CD4-positive, alpha-beta T cell (primary cell): ENCODE measurements at regions not wholly inside any gene's neighbourhood (a gene's known extent, or its start where the extent isn't known, plus 50 kb on each side); places are given as distances from the start of the nearest gene placed in this dataset.

Experiments used
- ATAC-seq: fragments of 200-7000 bp; cut with Tn5 transposase; one replicate; pipeline ENCODE4 v1.10.0; 2022; ENCODE audit warnings: mild to moderate bottlenecking; ENCODE audit not compliant: poor library complexity
- CTCF ChIA-PET: fragments of 350-600 bp; sonication (Branson Sonifier 250); formaldehyde crosslinking; loops from one replicate; lab custom pipeline; 2021; ENCODE audit warnings: antibody characterized with exemption, inconsistent platforms; lab: Charles Lee
- POLR2A ChIA-PET: fragments of 350-600 bp; sonication (Branson Sonifier 250); formaldehyde crosslinking; loops from one replicate; lab custom pipeline; 2021; ENCODE audit warnings: antibody characterized with exemption, inconsistent platforms; lab: Charles Lee
- DNase-seq, 14 experiments: peaks; one replicate each; pipeline ENCODE4 v3.0.0-alpha.2; 2013 to 2020; ENCODE audit warnings: mixed read lengths in 2 of 14
- H3K27ac ChIP-seq, 2 donors: one replicate each; pipeline versions ENCODE4 v1.5.1 to v1.7.0; 2013; ENCODE audit warnings: low read length in 2 of 2, low read depth in 1 of 2, mild to moderate bottlenecking in 1 of 2
- H3K27me3 ChIP-seq, 2 experiments: 1 replicate in 1 of 2; 2 replicates in 1 of 2; pipeline versions ENCODE4 v1.6.1 to v1.7.0; 2013; ENCODE audit warnings: low read length in 2 of 2, control low read depth in 1 of 2, mild to moderate bottlenecking in 1 of 2, moderate library complexity in 1 of 2; ENCODE audit not compliant: insufficient read depth in 2 of 2, control insufficient read depth in 1 of 2
- H3K36me3 ChIP-seq: one replicate; pipeline ENCODE4 v1.6.1; 2013; ENCODE audit warnings: low read length, control low read depth; ENCODE audit not compliant: insufficient read depth
- H3K4me1 ChIP-seq: one replicate; pipeline ENCODE4 v1.6.1; 2013; ENCODE audit warnings: low read length, control low read depth; ENCODE audit not compliant: insufficient read depth
- H3K4me3 ChIP-seq: one replicate; pipeline ENCODE4 v1.5.1; 2013; ENCODE audit warnings: mild to moderate bottlenecking, low read length, moderate library complexity
- H3K9me3 ChIP-seq, 2 experiments: 1 replicate in 1 of 2; 2 replicates in 1 of 2; pipeline versions ENCODE4 v1.6.1 to v1.7.0; 2013; ENCODE audit warnings: low read length in 2 of 2, mild to moderate bottlenecking in 2 of 2, control low read depth in 1 of 2, moderate library complexity in 1 of 2; ENCODE audit not compliant: control insufficient read depth in 1 of 2, insufficient read depth in 1 of 2
- H3K27ac Mint-ChIP-seq: one replicate; pipeline ENCODE4 v1.8.0; 2020; ENCODE audit warnings: mixed read lengths
- H3K27me3 Mint-ChIP-seq: one replicate; pipeline ENCODE4 v1.8.0; 2021; ENCODE audit warnings: mixed read lengths
- H3K36me3 Mint-ChIP-seq: one replicate; pipeline ENCODE4 v1.8.0; 2021; ENCODE audit warnings: low read depth, mixed read lengths
- H3K4me1 Mint-ChIP-seq: one replicate; pipeline ENCODE4 v1.8.0; 2021; ENCODE audit warnings: low read depth, mixed read lengths
- H3K4me3 Mint-ChIP-seq: one replicate; pipeline ENCODE4 v1.8.0; 2020; ENCODE audit warnings: mild to moderate bottlenecking, mixed read lengths
- H3K9me3 Mint-ChIP-seq: one replicate; pipeline ENCODE4 v1.8.0; 2020; ENCODE audit warnings: mixed read lengths
- intact Hi-C, 2 experiments: fragments of 100-400 bp; cut with DNase I in 1 of 2; cut with micrococcal nuclease in 1 of 2; formaldehyde crosslinking; loops; one replicate each; pipeline versions ENCODE4 v1.15.1 to v1.9.0; 2023 to 2025; cut with DNase I, micrococcal nuclease
- TF ChIP-seq, protein P1 (sequence below): fragments of 200-600 bp; IDR thresholded peaks from one replicate; pipeline ENCODE4 v1.8.0; 2022; ENCODE audit warnings: antibody characterized with exemption, mild to moderate bottlenecking

DNA sequence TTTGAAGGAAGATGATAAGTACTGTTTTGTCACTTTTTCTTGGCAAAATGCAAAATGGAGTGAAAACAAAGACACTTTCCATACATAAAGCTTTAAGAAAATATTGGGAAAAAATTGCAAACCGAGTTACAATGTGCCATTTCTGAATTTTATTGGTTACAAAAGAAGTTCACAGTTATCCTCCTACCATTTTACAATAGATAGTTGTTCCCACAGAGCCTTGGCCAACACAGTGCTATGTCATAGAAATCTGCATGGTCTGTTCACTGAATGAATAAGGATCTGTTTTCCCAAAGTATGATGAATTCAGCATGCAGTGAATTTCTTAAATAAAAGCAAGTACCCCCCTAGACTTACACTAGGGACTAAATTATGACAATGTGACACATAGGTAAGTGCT lies 268.2 kb upstream of the POU3F2 start:
- TF ChIP-seq, protein P1, sequence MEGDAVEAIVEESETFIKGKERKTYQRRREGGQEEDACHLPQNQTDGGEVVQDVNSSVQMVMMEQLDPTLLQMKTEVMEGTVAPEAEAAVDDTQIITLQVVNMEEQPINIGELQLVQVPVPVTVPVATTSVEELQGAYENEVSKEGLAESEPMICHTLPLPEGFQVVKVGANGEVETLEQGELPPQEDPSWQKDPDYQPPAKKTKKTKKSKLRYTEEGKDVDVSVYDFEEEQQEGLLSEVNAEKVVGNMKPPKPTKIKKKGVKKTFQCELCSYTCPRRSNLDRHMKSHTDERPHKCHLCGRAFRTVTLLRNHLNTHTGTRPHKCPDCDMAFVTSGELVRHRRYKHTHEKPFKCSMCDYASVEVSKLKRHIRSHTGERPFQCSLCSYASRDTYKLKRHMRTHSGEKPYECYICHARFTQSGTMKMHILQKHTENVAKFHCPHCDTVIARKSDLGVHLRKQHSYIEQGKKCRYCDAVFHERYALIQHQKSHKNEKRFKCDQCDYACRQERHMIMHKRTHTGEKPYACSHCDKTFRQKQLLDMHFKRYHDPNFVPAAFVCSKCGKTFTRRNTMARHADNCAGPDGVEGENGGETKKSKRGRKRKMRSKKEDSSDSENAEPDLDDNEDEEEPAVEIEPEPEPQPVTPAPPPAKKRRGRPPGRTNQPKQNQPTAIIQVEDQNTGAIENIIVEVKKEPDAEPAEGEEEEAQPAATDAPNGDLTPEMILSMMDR: no peak
- intact Hi-C loops: no loop called here
- H3K27ac Mint-ChIP-seq: no peak overlapping the region
- Histone ChIP-seq H3K9me3 (peaks cover 0 to 5% of the 10 kb centered on the region in 2 experiments), H3K27ac (no peak overlapping the region), H3K36me3 (no peaks in the 10 kb centered on the region), H3K27me3 (no peaks in the 10 kb centered on the region), H3K4me1 (no peaks in the 10 kb centered on the region), H3K4me3 (no peak overlapping the region)
- CTCF ChIA-PET: interaction anchor here (1.0 kb wide), 1 partner anchor 9 kb away, joined by 3 read pairs; no protein-coding TSS in a partner anchor
- no peak overlapping the region for H3K4me3 Mint-ChIP-seq
- no peak for DNase-seq
- POLR2A ChIA-PET: no interaction called here
- no peaks in the 10 kb centered on the region for H3K4me1 Mint-ChIP-seq
- no peak for ATAC-seq
- no peaks in the 10 kb centered on the region for H3K36me3 Mint-ChIP-seq
- no peaks in the 10 kb centered on the region for H3K9me3 Mint-ChIP-seq
- H3K27me3 Mint-ChIP-seq: no peaks in the 10 kb centered on the region

DNA sequence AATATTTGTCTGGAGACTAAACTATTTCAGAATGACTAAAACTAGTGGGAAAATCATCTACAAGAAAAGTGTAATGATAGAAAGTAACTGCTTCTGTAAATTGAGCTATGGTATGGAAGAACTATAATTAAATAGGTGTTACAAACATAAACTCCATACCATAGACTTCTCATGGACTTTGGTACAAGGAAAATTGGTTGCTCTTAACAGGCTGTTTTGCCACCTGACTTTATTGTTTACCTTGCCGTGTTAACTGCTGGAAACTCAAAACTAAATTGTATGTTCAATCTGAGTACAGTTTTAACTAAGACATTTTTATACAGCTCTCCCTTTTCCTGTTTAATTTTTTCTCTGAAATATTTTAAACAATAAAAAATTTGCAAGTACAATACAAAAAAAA lies 261.8 kb upstream of the POU3F2 start:
- Mint-ChIP-seq H3K27ac (no peak overlapping the region), H3K27me3 (no peaks in the 10 kb centered on the region), H3K9me3 (no peaks in the 10 kb centered on the region), H3K4me1 (no peaks in the 10 kb centered on the region), H3K4me3 (no peak overlapping the region), H3K36me3 (no peaks in the 10 kb centered on the region)
- Histone ChIP-seq H3K9me3 (no peaks in the 10 kb centered on the region), H3K27me3 (no peaks in the 10 kb centered on the region), H3K4me3 (no peak overlapping the region), H3K4me1 (no peaks in the 10 kb centered on the region), H3K27ac (no peak overlapping the region), H3K36me3 (no peaks in the 10 kb centered on the region)
- ChIA-PET POLR2A (no interaction called here), CTCF (no interaction called here)
- ATAC-seq (no peak), DNase-seq (no peak)
- TF ChIP-seq, protein P1: no peak
- intact Hi-C loops: no loop called here

DNA sequence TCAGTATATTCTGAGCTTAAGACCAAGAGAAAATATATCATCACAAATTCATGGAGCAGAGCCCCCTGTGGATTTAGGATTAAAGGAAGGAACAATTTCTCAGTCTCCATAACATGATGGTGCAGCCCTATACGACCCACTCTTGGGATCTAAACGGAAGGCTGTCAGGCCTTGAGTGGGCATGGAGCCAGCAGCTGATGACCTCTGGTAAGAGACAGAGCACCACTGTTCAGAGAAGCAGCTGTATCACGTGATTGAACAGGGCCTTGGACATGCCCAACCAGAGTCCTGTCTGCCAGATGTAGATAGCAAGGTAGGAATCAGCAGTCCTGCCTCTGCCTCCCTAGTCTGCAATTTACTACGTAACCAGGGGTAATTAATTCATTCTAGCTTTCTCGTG lies 259.4 kb upstream of the POU3F2 start:
- no peaks in the 10 kb centered on the region for H3K4me1 ChIP-seq
- Mint-ChIP-seq H3K4me1 (no peaks in the 10 kb centered on the region), H3K4me3 (no peak overlapping the region), H3K9me3 (no peaks in the 10 kb centered on the region), H3K27ac (no peak overlapping the region), H3K36me3 (no peaks in the 10 kb centered on the region), H3K27me3 (no peaks in the 10 kb centered on the region)
- DNase-seq: no peak
- no peak overlapping the region for H3K27ac ChIP-seq
- TF ChIP-seq, protein P1: no peak
- ATAC-seq: no peak
- H3K9me3 ChIP-seq: no peaks in the 10 kb centered on the region
- intact Hi-C loops: no loop called here
- ChIA-PET CTCF (interaction anchor here (0.8 kb wide), 1 partner anchor 8 kb away, joined by 3 read pairs; no protein-coding TSS in a partner anchor), POLR2A (no interaction called here)
- H3K27me3 ChIP-seq: no peaks in the 10 kb centered on the region
- no peaks in the 10 kb centered on the region for H3K36me3 ChIP-seq
- H3K4me3 ChIP-seq: no peak overlapping the region
